Type B pancreatic cell (in vitro differentiated cells): ENCODE measurements at regions not wholly inside any gene's neighbourhood (a gene's known extent, or its start where the extent isn't known, plus 50 kb on each side); places are given as distances from the start of the nearest gene placed in this dataset.
A peak's percentile ranks its signal among the peaks of the same experiment; 100 is the strongest.

Source experiments
- DNase-seq: peaks from one replicate; pipeline ENCODE4 v3.0.0; 2021; ENCODE audit warnings: mixed read lengths; ENCODE audit not compliant: unreplicated experiment; ENCODE audit errors: extremely low spot score
- H3K27ac Mint-ChIP-seq: 2 replicates; pipeline ENCODE4 v1.8.0; 2021; ENCODE audit warnings: mild to moderate bottlenecking, mixed read lengths
- H3K27me3 Mint-ChIP-seq: 2 replicates; pipeline ENCODE4 v1.8.0; 2021; ENCODE audit warnings: mixed read lengths
- H3K36me3 Mint-ChIP-seq: 2 replicates; pipeline ENCODE4 v1.8.0; 2021; ENCODE audit warnings: mixed read lengths
- H3K4me1 Mint-ChIP-seq: one replicate; pipeline ENCODE4 v1.8.0; 2021; ENCODE audit warnings: mixed read lengths; ENCODE audit not compliant: unreplicated experiment
- H3K4me3 Mint-ChIP-seq: 2 replicates; pipeline ENCODE4 v1.8.0; 2021; ENCODE audit warnings: mild to moderate bottlenecking, mixed read lengths
- H3K9me3 Mint-ChIP-seq: 2 replicates; pipeline ENCODE4 v1.8.0; 2021; ENCODE audit warnings: mixed read lengths
- TF ChIP-seq, protein P1 (sequence below): fragments of 200-600 bp; sonication (generic); conservative IDR thresholded peaks from 2 replicates; pipeline ENCODE4 v1.5.0; 2021; ENCODE audit warnings: antibody characterized with exemption, mild to moderate bottlenecking

DNA sequence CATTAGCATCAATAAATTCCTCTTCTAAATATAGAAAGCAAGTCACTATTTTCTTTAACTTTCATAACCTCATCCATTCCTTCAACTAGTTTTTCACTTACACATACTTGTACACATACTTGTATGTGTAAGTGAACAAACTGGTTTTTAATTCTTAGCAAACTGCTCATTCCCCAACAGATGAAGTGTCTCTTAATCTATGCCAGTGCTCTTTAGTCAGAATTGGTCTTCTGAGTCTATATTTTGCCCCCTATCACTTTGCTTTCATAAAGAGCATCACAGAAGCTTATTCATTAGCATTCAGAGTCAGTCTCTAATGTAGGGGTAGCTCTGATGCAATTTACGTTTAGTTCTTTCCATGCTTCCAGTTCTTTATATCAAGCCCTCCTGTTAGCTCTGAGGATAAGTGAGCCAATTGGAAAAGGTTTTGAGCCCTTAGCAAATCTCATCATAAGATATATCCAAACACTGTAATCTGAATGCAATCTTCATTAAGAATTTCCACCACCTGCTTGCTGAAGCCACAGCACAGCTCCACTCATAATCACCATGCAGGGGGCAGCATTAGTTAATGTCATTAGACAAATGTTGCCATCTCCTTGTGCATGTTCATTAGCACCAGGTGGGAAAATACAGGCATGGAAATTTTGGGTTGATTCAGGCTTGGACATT is 178.5 kb upstream of the SLC24A2 start:
- H3K36me3 Mint-ChIP-seq = no peaks in the 10 kb centered on the region
- peak overlapping the region; percentile 24 for H3K27ac Mint-ChIP-seq
- peaks cover 18% of the 10 kb centered on the region for H3K4me1 Mint-ChIP-seq
- TF ChIP-seq, protein P1, sequence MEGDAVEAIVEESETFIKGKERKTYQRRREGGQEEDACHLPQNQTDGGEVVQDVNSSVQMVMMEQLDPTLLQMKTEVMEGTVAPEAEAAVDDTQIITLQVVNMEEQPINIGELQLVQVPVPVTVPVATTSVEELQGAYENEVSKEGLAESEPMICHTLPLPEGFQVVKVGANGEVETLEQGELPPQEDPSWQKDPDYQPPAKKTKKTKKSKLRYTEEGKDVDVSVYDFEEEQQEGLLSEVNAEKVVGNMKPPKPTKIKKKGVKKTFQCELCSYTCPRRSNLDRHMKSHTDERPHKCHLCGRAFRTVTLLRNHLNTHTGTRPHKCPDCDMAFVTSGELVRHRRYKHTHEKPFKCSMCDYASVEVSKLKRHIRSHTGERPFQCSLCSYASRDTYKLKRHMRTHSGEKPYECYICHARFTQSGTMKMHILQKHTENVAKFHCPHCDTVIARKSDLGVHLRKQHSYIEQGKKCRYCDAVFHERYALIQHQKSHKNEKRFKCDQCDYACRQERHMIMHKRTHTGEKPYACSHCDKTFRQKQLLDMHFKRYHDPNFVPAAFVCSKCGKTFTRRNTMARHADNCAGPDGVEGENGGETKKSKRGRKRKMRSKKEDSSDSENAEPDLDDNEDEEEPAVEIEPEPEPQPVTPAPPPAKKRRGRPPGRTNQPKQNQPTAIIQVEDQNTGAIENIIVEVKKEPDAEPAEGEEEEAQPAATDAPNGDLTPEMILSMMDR = no peak
- no peaks in the 10 kb centered on the region for H3K9me3 Mint-ChIP-seq
- H3K27me3 Mint-ChIP-seq = no peaks in the 10 kb centered on the region
- no peak for DNase-seq
- H3K4me3 Mint-ChIP-seq = no peak overlapping the region

DNA sequence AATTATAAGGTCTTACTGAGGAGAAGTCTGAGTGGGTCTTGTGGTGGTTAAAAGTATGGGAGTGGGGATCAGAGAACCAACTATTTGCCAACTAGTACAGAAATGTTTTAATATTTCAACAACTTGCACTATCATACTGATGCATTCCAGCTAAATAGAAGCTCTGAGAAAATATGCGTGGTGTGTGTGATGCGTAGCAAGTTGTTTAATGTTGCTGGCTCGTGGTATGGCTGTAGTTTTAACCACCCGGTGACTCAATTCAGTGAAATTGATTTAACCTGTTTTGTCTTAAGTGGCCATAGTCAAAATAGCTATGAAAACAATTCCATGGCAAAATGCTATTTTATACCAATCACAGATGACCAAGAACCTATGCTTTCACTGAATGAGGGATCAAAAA is 176.5 kb upstream of the SLC24A2 start:
- no peak for DNase-seq
- H3K9me3 Mint-ChIP-seq = peaks cover 4% of the 10 kb centered on the region
- TF ChIP-seq, protein P1 = no peak

DNA sequence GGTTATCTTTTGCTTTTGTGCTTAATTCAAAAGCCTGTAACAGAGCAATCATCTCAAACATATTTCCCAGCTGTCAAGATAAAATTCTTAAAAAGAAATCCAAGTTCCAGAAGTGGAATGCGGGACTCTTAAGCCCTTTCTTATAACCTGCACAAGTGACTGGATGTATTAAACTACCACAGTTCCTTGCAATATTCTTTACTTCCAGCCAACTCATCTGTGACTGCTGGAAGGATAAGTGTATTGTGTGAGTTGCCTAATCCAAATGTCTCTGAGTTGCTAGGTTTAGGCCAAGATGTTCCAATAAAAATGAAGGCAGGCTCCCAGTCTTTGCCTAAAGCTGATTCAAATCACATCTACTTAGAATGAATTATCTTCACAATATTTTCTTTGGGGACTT is 159.2 kb upstream of the SLC24A2 start:
- Mint-ChIP-seq H3K36me3 (no peaks in the 10 kb centered on the region), H3K27ac (no peak overlapping the region), H3K4me1 (peaks cover 16% of the 10 kb centered on the region), H3K4me3 (no peak overlapping the region), H3K27me3 (peaks cover 6% of the 10 kb centered on the region), H3K9me3 (peaks cover 5% of the 10 kb centered on the region)
- TF ChIP-seq, protein P1 = no peak
- no peak for DNase-seq

More for the DNA sequence above, 176.5 kb upstream of the SLC24A2 start:
- Mint-ChIP-seq H3K27me3 (no peaks in the 10 kb centered on the region), H3K4me1 (peaks cover 18% of the 10 kb centered on the region), H3K27ac (no peak overlapping the region), H3K36me3 (no peaks in the 10 kb centered on the region), H3K4me3 (no peak overlapping the region)

DNA sequence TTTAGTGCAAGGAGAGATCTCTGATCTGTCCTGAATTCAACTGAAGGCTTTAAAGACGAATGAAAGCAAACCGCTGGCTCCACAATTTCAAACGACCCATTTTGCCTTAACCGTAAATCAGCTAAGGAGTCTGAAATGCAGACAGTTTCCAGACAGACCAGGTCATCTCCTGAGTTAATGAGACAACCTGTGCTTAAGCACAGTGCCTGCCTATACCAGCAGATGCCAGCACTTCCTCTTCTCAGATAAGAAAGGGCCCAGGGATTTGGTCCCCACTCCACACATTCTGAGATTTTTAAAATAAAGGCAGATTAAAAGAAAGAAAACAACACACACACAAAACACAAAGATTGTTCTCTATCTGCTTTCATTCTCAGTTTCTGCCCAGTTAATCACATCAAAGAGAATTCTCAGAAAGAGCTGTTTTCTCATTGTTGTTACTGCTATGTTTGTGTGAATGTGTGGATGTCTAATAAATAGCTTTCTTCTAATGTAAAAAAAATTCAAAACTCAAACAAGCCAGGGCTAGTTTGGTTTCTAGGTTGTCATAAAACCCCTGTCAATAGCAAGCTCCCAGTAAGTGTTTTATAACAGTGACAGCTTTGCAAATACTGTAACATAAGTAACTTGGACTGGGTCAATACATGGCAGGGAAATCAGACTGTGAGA is 157.7 kb upstream of the SLC24A2 start:
- no peak overlapping the region for H3K4me3 Mint-ChIP-seq
- peaks cover 16% of the 10 kb centered on the region for H3K4me1 Mint-ChIP-seq
- peaks cover 6% of the 10 kb centered on the region for H3K27me3 Mint-ChIP-seq
- no peak overlapping the region for H3K27ac Mint-ChIP-seq
- TF ChIP-seq, protein P1 = peak; percentile 65
- no peaks in the 10 kb centered on the region for H3K36me3 Mint-ChIP-seq
- DNase-seq = no peak
- peaks cover 5% of the 10 kb centered on the region for H3K9me3 Mint-ChIP-seq

DNA sequence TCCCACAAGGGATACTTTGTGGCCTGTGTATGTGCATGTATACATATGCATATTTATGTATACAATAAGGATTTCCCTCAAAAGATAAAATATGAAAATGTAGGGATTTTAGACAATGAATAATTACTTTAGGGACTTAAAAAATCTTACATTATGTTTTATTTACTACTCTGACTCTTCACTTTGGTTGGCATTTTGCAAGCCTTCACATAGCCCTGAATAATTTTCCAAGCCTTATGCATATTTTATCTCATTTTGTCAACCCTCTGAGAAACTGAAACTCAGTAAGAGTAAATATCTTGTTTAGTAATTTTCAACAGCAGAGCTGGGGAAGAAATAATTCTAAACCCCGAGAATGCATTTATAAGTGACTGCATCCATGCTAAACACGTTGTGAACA is 153.0 kb upstream of the SLC24A2 start:
- Mint-ChIP-seq H3K27ac (no peak overlapping the region), H3K36me3 (no peaks in the 10 kb centered on the region), H3K4me3 (no peak overlapping the region), H3K9me3 (no peaks in the 10 kb centered on the region), H3K27me3 (peaks cover 6% of the 10 kb centered on the region), H3K4me1 (peaks cover 21% of the 10 kb centered on the region)
- DNase-seq = no peak
- TF ChIP-seq, protein P1 = no peak
